Activated CD4-positive, alpha-beta memory T cell treated with anti-CD3 and anti-CD28 coated beads, Interleukin-2, amount 10 ng/mL, durations not matched to agents 7 days and 5 days (primary cell): ENCODE measurements at regions not wholly inside any gene's neighbourhood (a gene's known extent, or its start where the extent isn't known, plus 50 kb on each side); places are given as distances from the start of the nearest gene placed in this dataset.

Source experiments
- CTCF ChIA-PET: fragments of 350-600 bp; sonication (Branson Sonifier 250); formaldehyde crosslinking; loops from one replicate; lab custom pipeline; 2021; ENCODE audit warnings: antibody characterized with exemption, inconsistent platforms; lab: Charles Lee
- POLR2A ChIA-PET: fragments of 350-600 bp; sonication (Branson Sonifier 250); formaldehyde crosslinking; loops from one replicate; lab custom pipeline; 2021; ENCODE audit warnings: antibody characterized with exemption; lab: Charles Lee
- DNase-seq: peaks from one replicate; pipeline ENCODE4 v3.0.0-alpha.2; 2020
- H3K27ac Mint-ChIP-seq: one replicate; pipeline ENCODE4 v1.8.0; 2021; ENCODE audit warnings: mild to moderate bottlenecking, mixed read lengths
- H3K27me3 Mint-ChIP-seq: one replicate; pipeline ENCODE4 v1.8.0; 2021; ENCODE audit warnings: mixed read lengths
- H3K36me3 Mint-ChIP-seq: one replicate; pipeline ENCODE4 v1.8.0; 2021; ENCODE audit warnings: low read depth, mixed read lengths
- H3K4me1 Mint-ChIP-seq: one replicate; pipeline ENCODE4 v1.8.0; 2021; ENCODE audit warnings: mixed read lengths
- H3K4me3 Mint-ChIP-seq: one replicate; pipeline ENCODE4 v1.8.0; 2021; ENCODE audit warnings: mild to moderate bottlenecking, mixed read lengths
- H3K9me3 Mint-ChIP-seq: one replicate; pipeline ENCODE4 v1.8.0; 2021; ENCODE audit warnings: mixed read lengths

GRCh38 chr4:178240891-178241290 is 798.7 kb upstream of the AGA start:
- H3K4me1 Mint-ChIP-seq: no peaks in the 10 kb centered on the region

DNA sequence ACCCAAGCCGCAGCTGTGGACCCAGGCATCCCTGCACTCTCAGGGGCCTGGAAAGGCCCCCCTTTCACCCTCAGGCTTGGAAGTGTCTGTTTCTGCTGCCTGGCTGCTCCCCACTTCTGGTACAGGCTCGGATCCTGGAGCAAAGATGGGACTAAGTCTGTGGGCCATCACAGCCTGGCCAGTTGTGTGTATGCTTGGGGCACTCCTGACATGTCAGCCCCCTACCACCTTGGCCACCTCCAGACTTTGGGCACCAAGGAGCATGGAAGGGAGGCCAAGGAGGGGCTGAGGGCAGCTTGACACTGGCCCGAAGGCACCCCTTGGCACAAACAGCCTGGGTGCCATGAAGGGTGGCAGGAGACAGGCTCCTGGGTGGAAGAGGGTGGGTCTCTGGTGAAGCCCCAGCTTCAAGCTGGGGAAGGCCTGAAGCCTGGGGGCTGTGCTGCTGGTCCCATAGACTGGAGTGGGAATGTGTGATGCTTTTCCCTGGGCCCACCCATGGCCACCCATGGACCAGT is 799.4 kb upstream of the AGA start:
- H3K4me3 Mint-ChIP-seq: no peak overlapping the region
- H3K36me3 Mint-ChIP-seq: no peaks in the 10 kb centered on the region
- POLR2A ChIA-PET: no interaction called here
- no peak overlapping the region for H3K27ac Mint-ChIP-seq
- no peak for DNase-seq
- no peaks in the 10 kb centered on the region for H3K4me1 Mint-ChIP-seq
- no peaks in the 10 kb centered on the region for H3K27me3 Mint-ChIP-seq
- CTCF ChIA-PET: no interaction called here
- H3K9me3 Mint-ChIP-seq: peaks cover 2% of the 10 kb centered on the region

More at GRCh38 chr4:178240891-178241290, 798.7 kb upstream of the AGA start:
- Mint-ChIP-seq H3K36me3 (no peaks in the 10 kb centered on the region), H3K27ac (no peak overlapping the region), H3K9me3 (peaks cover 3% of the 10 kb centered on the region), H3K27me3 (no peaks in the 10 kb centered on the region), H3K4me3 (no peak overlapping the region)
- DNase-seq: no peak
- ChIA-PET POLR2A (no interaction called here), CTCF (no interaction called here)

DNA sequence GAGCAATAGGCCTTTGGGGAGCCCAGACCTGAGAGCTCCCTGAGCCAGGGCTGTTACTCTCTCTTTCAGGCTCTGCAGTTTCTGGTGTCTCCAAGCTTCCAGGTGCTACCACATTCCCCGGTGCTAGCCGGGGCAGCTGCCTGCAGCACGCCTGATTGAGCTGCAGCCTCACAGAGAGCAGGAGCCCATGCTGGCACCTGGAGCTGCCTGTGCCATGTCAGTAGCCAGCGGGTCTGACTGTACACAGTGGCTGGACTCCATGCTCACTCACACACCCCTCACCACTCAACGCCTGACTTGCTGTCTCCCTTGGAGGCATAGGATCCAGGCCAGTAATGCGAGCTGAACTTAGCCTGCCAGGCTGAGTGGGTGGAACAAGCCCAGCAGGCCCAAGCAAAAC is 800.4 kb upstream of the AGA start:
- Mint-ChIP-seq H3K36me3 (no peaks in the 10 kb centered on the region), H3K27me3 (no peaks in the 10 kb centered on the region), H3K4me3 (no peak overlapping the region), H3K27ac (no peak overlapping the region), H3K4me1 (no peaks in the 10 kb centered on the region), H3K9me3 (peaks cover 2% of the 10 kb centered on the region)
- POLR2A ChIA-PET: no interaction called here
- CTCF ChIA-PET: no interaction called here
- DNase-seq: no peak

GRCh38 chr4:178244785-178245184 is 802.5 kb upstream of the AGA start:
- Mint-ChIP-seq H3K36me3 (no peaks in the 10 kb centered on the region), H3K27me3 (no peaks in the 10 kb centered on the region), H3K9me3 (peaks cover 2% of the 10 kb centered on the region), H3K4me1 (no peaks in the 10 kb centered on the region), H3K27ac (no peak overlapping the region), H3K4me3 (no peak overlapping the region)
- CTCF ChIA-PET: no interaction called here
- POLR2A ChIA-PET: interaction anchor here (0.6 kb wide), 1 partner anchor 79 kb away, joined by 3 read pairs; no protein-coding TSS in a partner anchor
- DNase-seq: no peak

DNA sequence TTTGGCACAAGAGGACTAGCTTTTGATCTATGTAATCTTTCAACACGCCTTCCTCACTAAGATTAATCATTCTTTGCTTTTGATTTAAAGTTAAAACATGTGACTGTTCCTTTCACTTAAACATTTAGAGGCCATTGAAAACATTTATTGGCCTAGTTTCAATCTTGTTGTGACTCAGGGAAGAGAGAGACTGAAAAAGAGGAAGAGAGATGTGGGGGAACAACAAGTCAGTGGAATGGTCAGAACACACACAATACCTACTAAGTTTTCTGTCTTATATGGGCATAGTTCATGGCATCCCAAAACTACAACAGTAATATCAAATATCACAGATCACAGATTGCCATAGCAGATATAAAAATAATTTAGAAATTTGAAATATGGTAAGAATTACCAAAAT is 812.9 kb upstream of the AGA start:
- no peaks in the 10 kb centered on the region for H3K36me3 Mint-ChIP-seq
- no peaks in the 10 kb centered on the region for H3K27me3 Mint-ChIP-seq
- H3K27ac Mint-ChIP-seq: no peak overlapping the region
- CTCF ChIA-PET: no interaction called here
- H3K4me3 Mint-ChIP-seq: no peak overlapping the region
- peaks cover 2% of the 10 kb centered on the region for H3K9me3 Mint-ChIP-seq
- POLR2A ChIA-PET: no interaction called here
- H3K4me1 Mint-ChIP-seq: no peaks in the 10 kb centered on the region
- no peak for DNase-seq

DNA sequence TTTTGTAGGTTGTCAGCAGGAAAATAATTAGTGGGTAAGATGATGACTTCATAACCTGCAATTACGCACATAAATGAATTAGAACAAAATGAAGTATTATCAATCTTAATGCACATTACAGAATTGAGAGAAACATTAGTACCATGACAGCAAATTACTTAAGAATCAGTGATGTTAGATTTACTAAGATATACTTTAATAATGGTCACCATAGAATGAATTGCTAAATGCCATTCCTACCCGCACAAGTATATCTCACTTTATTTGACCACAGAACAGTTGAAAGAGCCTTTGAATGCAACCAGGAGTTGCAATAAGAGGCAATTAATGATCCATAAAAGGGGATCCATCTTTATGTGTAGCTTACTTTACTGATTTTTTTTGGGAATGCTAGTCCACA is 816.4 kb upstream of the AGA start:
- ChIA-PET POLR2A (no interaction called here), CTCF (no interaction called here)
- no peak for DNase-seq
- Mint-ChIP-seq H3K4me3 (no peak overlapping the region), H3K27me3 (no peaks in the 10 kb centered on the region), H3K4me1 (no peaks in the 10 kb centered on the region), H3K36me3 (no peaks in the 10 kb centered on the region), H3K27ac (no peak overlapping the region), H3K9me3 (peaks cover 6% of the 10 kb centered on the region)

DNA sequence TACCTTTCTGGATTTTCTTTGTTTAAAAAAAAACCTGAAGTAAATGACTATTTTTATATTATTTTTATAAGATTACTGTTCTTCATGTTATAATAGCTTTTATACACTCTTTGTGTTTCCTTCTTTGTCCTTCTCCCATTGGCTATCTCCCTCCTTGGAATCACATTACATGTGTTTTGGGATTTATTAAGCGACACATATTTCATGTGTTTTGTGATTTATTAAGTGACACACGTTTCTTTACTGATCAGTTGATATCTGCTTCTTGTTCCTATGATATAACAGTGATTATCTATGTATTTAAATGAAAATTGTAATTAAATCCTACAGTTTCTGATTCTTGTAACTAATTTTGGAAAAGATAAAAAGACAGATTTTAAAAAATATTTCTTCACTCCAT is 817.3 kb upstream of the AGA start:
- ChIA-PET CTCF (no interaction called here), POLR2A (no interaction called here)
- no peak overlapping the region for H3K4me3 Mint-ChIP-seq
- H3K27ac Mint-ChIP-seq: no peak overlapping the region
- H3K9me3 Mint-ChIP-seq: peaks cover 6% of the 10 kb centered on the region
- no peaks in the 10 kb centered on the region for H3K27me3 Mint-ChIP-seq
- no peak for DNase-seq
- no peaks in the 10 kb centered on the region for H3K4me1 Mint-ChIP-seq
- no peaks in the 10 kb centered on the region for H3K36me3 Mint-ChIP-seq

- no peak overlapping the region for H3K27ac Mint-ChIP-seq
- ChIA-PET CTCF (no interaction called here), POLR2A (no interaction called here)
- peaks cover 3% of the 10 kb centered on the region for H3K9me3 Mint-ChIP-seq
- no peak for DNase-seq
- H3K4me3 Mint-ChIP-seq: no peak overlapping the region
- no peaks in the 10 kb centered on the region for H3K36me3 Mint-ChIP-seq
- no peaks in the 10 kb centered on the region for H3K27me3 Mint-ChIP-seq
- H3K4me1 Mint-ChIP-seq: no peaks in the 10 kb centered on the region
These were observed 821.8 kb upstream of the AGA start for GRCh38 chr4:178264001-178264400.

- DNase-seq: no peak
- ChIA-PET CTCF (no interaction called here), POLR2A (no interaction called here)
- Mint-ChIP-seq H3K4me3 (no peak overlapping the region), H3K4me1 (no peaks in the 10 kb centered on the region), H3K9me3 (peaks cover 4% of the 10 kb centered on the region), H3K36me3 (no peaks in the 10 kb centered on the region), H3K27me3 (no peaks in the 10 kb centered on the region), H3K27ac (no peak overlapping the region)
These were observed 829.1 kb upstream of the AGA start for GRCh38 chr4:178271386-178271785.

DNA sequence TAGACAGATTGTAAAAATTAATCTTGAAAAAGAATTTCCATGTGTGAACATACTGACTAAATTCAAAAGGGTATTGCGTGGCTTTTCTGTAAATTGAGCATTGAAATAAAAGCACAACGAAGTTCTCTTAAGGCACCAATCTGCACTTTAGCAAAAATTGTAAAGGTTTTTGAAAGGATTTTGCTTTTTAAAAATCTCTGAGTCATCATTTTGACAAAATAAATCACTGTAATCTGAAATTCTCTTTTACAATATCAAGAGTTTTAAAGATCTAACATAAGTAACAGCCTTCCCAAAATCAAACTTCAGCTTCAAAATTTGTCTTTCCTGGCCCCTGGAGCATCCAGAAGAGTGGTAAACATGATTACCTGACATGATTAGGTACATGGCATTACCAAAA is 830.9 kb upstream of the AGA start:
- Mint-ChIP-seq H3K4me1 (no peaks in the 10 kb centered on the region), H3K27ac (no peak overlapping the region), H3K4me3 (no peak overlapping the region), H3K27me3 (no peaks in the 10 kb centered on the region), H3K36me3 (no peaks in the 10 kb centered on the region), H3K9me3 (peaks cover 7% of the 10 kb centered on the region)
- no peak for DNase-seq
- CTCF ChIA-PET: no interaction called here
- POLR2A ChIA-PET: no interaction called here

- Mint-ChIP-seq H3K36me3 (no peaks in the 10 kb centered on the region), H3K27me3 (no peaks in the 10 kb centered on the region), H3K4me3 (no peak overlapping the region), H3K27ac (no peak overlapping the region), H3K4me1 (no peaks in the 10 kb centered on the region), H3K9me3 (peaks cover 3% of the 10 kb centered on the region)
- DNase-seq: no peak
- ChIA-PET POLR2A (no interaction called here), CTCF (no interaction called here)
These were observed 833.6 kb upstream of the AGA start for GRCh38 chr4:178275671-178276360.

GRCh38 chr4:178280362-178280761 is 838.1 kb upstream of the AGA start:
- no peaks in the 10 kb centered on the region for H3K36me3 Mint-ChIP-seq

GRCh38 chr4:178288462-178288861 is 846.2 kb upstream of the AGA start:
- H3K27me3 Mint-ChIP-seq: no peaks in the 10 kb centered on the region
- no peaks in the 10 kb centered on the region for H3K4me1 Mint-ChIP-seq
- H3K4me3 Mint-ChIP-seq: no peak overlapping the region
- no peaks in the 10 kb centered on the region for H3K36me3 Mint-ChIP-seq
- H3K9me3 Mint-ChIP-seq: peaks cover 4% of the 10 kb centered on the region
- no peak for DNase-seq
- ChIA-PET CTCF (no interaction called here), POLR2A (no interaction called here)
- H3K27ac Mint-ChIP-seq: no peak overlapping the region

More at GRCh38 chr4:178280362-178280761, 838.1 kb upstream of the AGA start:
- Mint-ChIP-seq H3K4me3 (no peak overlapping the region), H3K9me3 (peaks cover 3% of the 10 kb centered on the region), H3K4me1 (no peaks in the 10 kb centered on the region), H3K27ac (no peak overlapping the region), H3K27me3 (no peaks in the 10 kb centered on the region)
- CTCF ChIA-PET: no interaction called here
- DNase-seq: no peak
- POLR2A ChIA-PET: no interaction called here

- Mint-ChIP-seq H3K27me3 (no peaks in the 10 kb centered on the region), H3K36me3 (no peaks in the 10 kb centered on the region), H3K9me3 (peaks cover 2% of the 10 kb centered on the region), H3K27ac (no peak overlapping the region), H3K4me1 (no peaks in the 10 kb centered on the region), H3K4me3 (no peak overlapping the region)
- ChIA-PET POLR2A (no interaction called here), CTCF (no interaction called here)
- no peak for DNase-seq
These were observed 851.4 kb upstream of the AGA start for GRCh38 chr4:178293601-178294000.
